ENCODE measurements at regions not wholly inside any gene's neighbourhood (a gene's known extent, or its start where the extent isn't known, plus 50 kb on each side); places are given as distances from the start of the nearest gene placed in this dataset.
"Not testable (repeated sequence)": the region's sequence is repeated elsewhere in the genome, so short reads cannot be mapped to it uniquely, and the experiment has no call there.

GRCh38 chr5:174919351-174919750 is 195.0 kb downstream of the MSX2 start:
- TF ChIP-seq CTCF (IDR thresholded peaks at IDR 0.05; ENCODE audit: low read depth, low read length, missing control alignments) = no peak
- in situ Hi-C loops (cut with HindIII; ENCODE audit: low sequenced_read_pairs) = no loop called here
- H3K4me3 ChIP-seq (ENCODE audit: low read depth, low read length) = no peak overlapping the region
- DNase-seq (ENCODE audit: low read depth) = peak; percentile 80

DNA sequence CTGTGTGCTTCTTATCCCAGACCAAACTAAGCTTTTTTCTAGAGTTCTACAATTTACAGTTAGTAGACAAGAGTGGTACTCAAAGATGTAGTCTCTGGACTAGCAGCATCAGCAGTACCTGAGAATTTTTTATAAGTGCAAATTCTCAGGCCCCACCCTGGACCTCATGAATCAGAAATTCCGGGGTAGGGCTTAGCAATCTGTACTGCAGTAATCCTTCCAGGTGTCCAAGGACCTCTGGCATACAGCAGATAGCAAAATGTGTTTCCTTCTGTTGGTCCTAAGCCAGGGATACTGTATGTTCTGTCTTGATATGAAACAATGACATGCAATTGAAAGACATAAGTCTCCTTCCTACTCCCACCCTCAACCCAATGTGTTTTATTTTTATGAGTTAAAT is 194.3 kb downstream of the MSX2 start:
- no peak for TF ChIP-seq CTCF (IDR thresholded peaks at IDR 0.05; ENCODE audit: low read depth, low read length, missing control alignments)
- in situ Hi-C loops (cut with HindIII; ENCODE audit: low sequenced_read_pairs) = no loop called here
- no peak overlapping the region for H3K4me3 ChIP-seq (ENCODE audit: low read depth, low read length)
- DNase-seq (ENCODE audit: low read depth) = no peak

DNA sequence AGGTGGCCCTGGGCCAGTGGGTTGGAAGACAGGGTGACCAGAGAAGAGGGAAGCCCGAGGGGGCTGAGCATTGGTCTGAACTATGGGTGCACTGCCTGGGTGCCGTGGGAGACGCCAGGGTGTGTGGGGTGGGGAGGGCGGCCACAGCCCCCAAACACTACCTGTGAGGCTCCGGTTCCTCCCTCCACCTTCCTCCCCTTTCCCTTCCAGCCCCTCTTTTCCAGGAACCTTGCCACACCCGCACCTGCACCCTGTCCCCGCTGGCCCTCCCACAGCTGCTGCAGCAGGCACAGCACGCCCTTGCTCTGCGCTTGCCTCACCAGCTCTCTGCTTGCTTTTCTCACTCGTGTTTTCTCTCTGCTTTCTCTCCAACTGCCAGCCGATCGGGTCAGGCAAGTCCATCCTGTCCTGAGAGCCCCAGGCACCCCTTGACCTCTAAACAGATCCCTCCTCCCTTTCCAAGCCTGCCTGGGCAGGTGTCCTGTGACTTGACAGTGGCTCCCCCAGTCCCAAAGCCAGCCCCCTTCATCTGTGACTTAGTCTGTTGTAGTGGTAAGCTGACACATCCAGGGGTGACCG is 193.7 kb downstream of the MSX2 start:
- in situ Hi-C loops (cut with HindIII; ENCODE audit: low sequenced_read_pairs) = no loop called here
- H3K4me3 ChIP-seq (ENCODE audit: low read depth, low read length) = no peak overlapping the region
- no peak for TF ChIP-seq CTCF (IDR thresholded peaks at IDR 0.05; ENCODE audit: low read depth, low read length, missing control alignments)
- DNase-seq (ENCODE audit: low read depth) = no peak

DNA sequence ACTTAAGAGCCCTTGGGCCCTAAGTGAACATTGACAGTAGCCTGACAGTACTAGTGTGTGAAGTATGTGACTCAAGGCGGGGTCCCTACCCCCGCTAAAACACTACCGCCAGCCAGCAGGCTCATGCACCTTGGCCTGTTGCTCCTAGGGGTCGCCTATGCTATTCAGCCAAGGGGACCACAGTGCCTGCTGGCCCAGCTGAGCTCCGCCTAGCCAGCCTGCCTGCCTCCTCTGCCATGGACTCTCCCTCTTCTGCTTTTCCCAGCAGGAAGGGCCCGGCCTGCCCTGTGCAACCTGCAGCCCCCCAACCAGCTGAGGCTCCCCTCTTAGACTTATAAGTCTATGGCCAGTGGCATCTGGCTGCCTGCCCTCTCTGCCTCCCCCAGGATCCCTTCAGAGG is 193.1 kb downstream of the MSX2 start:
- in situ Hi-C loops (cut with HindIII; ENCODE audit: low sequenced_read_pairs); DNase-seq (ENCODE audit: low read depth); H3K4me3 ChIP-seq (ENCODE audit: low read depth, low read length): not testable (repeated sequence)

- H3K4me3 ChIP-seq (ENCODE audit: low read depth, low read length); DNase-seq (ENCODE audit: low read depth); in situ Hi-C loops (cut with HindIII; ENCODE audit: low sequenced_read_pairs): not testable (repeated sequence)
These were observed 192.5 kb downstream of the MSX2 start for GRCh38 chr5:174916924-174917323.

DNA sequence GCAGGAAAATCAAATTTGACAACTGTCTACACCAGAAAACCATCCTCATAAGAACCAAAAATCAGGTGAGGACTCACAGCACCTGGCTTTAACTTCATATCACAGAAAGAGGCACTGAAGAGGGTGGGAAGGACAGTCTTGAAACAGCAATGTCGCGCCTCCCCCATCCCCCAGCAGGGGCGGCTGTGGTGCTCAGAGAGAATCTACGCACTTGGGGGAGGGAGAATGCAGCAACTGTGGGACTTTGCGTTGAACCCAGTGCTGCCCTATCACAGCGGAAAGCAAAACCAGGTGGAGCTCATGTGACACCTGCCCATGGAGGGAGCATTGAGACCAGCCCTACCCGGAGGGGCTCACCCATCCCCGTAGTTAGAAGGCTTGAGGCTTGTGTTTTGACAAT is 191.8 kb downstream of the MSX2 start:
- in situ Hi-C loops (cut with HindIII; ENCODE audit: low sequenced_read_pairs) = no loop called here
- no peak for TF ChIP-seq CTCF (IDR thresholded peaks at IDR 0.05; ENCODE audit: low read depth, low read length, missing control alignments)

GRCh38 chr5:174911118-174911517 is 186.7 kb downstream of the MSX2 start:
- no peak for TF ChIP-seq CTCF (IDR thresholded peaks at IDR 0.05; ENCODE audit: low read depth, low read length, missing control alignments)
- in situ Hi-C loops (cut with HindIII; ENCODE audit: low sequenced_read_pairs) = no loop called here
- DNase-seq (ENCODE audit: low read depth) = no peak
- no peak overlapping the region for H3K4me3 ChIP-seq (ENCODE audit: low read depth, low read length)

More for the DNA sequence above, 191.8 kb downstream of the MSX2 start:
- no peak overlapping the region for H3K4me3 ChIP-seq (ENCODE audit: low read depth, low read length)
- no peak for DNase-seq (ENCODE audit: low read depth)

- H3K4me3 ChIP-seq (ENCODE audit: low read depth, low read length) = no peak overlapping the region
- in situ Hi-C loops (cut with HindIII; ENCODE audit: low sequenced_read_pairs) = no loop called here
- peak; percentile 95 for TF ChIP-seq CTCF (IDR thresholded peaks at IDR 0.05; ENCODE audit: low read depth, low read length, missing control alignments)
- DNase-seq (ENCODE audit: low read depth) = peak; percentile 32
These were observed 185.9 kb downstream of the MSX2 start for GRCh38 chr5:174910245-174910737.
